GM21515 (cell line): ENCODE measurements at regions not wholly inside any gene's neighbourhood (a gene's known extent, or its start where the extent isn't known, plus 50 kb on each side); places are given as distances from the start of the nearest gene placed in this dataset.

Experiments used
- ATAC-seq: cut with Tn5 transposase; IDR thresholded peaks from one replicate; pipeline ENCODE4 v1.9.1; 2021; ENCODE audit not compliant: unreplicated experiment

GRCh38 chr12:100675432-100675831 lies 101.9 kb downstream of the GAS2L3 start:
- ATAC-seq: no peak

GRCh38 chr12:100681074-100681473 lies 107.6 kb downstream of the GAS2L3 start:
- no peak for ATAC-seq

- no peak for ATAC-seq
These were observed 108.7 kb downstream of the GAS2L3 start for GRCh38 chr12:100682178-100682577.

- no peak for ATAC-seq
These were observed 106.9 kb upstream of the ANO4 start for GRCh38 chr12:100687686-100688085.

- ATAC-seq: no peak
These were observed 106.1 kb upstream of the ANO4 start for GRCh38 chr12:100688451-100688864.

GRCh38 chr12:100692502-100692901 lies 102.1 kb upstream of the ANO4 start:
- ATAC-seq: no peak

GRCh38 chr12:100698518-100698917 lies 96.1 kb upstream of the ANO4 start:
- no peak for ATAC-seq

- no peak for ATAC-seq
These were observed 95.4 kb upstream of the ANO4 start for GRCh38 chr12:100699209-100699608.

- ATAC-seq: no peak
These were observed 91.2 kb upstream of the ANO4 start for GRCh38 chr12:100703337-100703736.

GRCh38 chr12:100703868-100704267 lies 90.7 kb upstream of the ANO4 start:
- no peak for ATAC-seq

GRCh38 chr12:100706033-100706432 lies 88.5 kb upstream of the ANO4 start:
- ATAC-seq: no peak

GRCh38 chr12:100708591-100708990 lies 86.0 kb upstream of the ANO4 start:
- no peak for ATAC-seq

GRCh38 chr12:100715976-100716944 lies 78.3 kb upstream of the ANO4 start:
- ATAC-seq: no peak

GRCh38 chr12:100716945-100717732 lies 77.4 kb upstream of the ANO4 start:
- no peak for ATAC-seq

- ATAC-seq: no peak
These were observed 76.9 kb upstream of the ANO4 start for GRCh38 chr12:100717733-100718067.

- ATAC-seq: no peak
These were observed 76.4 kb upstream of the ANO4 start for GRCh38 chr12:100718187-100718586.

GRCh38 chr12:100720016-100720654 lies 74.4 kb upstream of the ANO4 start:
- ATAC-seq: no peak

- ATAC-seq: no peak
These were observed 73.4 kb upstream of the ANO4 start for GRCh38 chr12:100721169-100721568.

- no peak for ATAC-seq
These were observed 70.5 kb upstream of the ANO4 start for GRCh38 chr12:100724071-100724470.

GRCh38 chr12:100733817-100734593 lies 60.6 kb upstream of the ANO4 start:
- peak; percentile 88 for ATAC-seq

GRCh38 chr12:100737168-100737567 lies 57.4 kb upstream of the ANO4 start:
- no peak for ATAC-seq
